GM12873 (cell line): ENCODE measurements at regions not wholly inside any gene's neighbourhood (a gene's known extent, or its start where the extent isn't known, plus 50 kb on each side); places are given as distances from the start of the nearest gene placed in this dataset.

ENCODE experiments used
- TF ChIP-seq, protein P1 (sequence below): IDR thresholded peaks from 2 replicates; pipeline ENCODE4 v1.5.1; 2012; ENCODE audit warnings: low read depth, mild to moderate bottlenecking, moderate library complexity, low read length, control low read depth; ENCODE audit not compliant: insufficient read depth; ENCODE audit errors: missing control alignments

DNA sequence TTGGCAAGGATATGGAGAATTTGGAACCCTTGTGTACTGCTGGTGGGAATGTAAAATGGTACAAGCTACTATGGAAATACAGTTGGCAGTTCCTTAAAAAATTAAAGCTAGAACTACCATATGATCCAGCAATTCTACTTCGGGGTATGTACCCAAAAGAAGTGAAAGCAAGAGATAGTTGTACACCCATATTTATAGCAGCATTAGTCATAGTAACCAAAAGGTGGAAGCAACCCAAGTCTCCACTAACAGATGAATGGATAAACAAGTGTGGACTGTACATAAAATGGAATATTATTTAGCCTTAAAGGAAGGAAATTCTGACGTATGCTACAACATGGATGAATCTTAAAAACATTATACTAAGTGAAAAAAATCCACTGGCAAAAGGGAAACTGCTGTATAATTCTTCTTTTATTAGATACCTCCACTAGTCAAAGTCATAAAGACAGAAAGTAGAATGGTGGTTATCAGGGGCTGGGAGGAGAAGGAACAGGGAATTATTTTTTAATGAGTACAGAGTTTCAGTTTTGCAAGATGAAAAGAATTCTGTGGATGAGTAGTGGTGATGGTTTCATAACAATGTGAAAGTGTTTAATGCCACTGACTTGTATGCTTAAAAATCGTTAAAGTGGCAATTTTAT, 141.6 kb downstream of the RXFP2 start:
- TF ChIP-seq, protein P1, sequence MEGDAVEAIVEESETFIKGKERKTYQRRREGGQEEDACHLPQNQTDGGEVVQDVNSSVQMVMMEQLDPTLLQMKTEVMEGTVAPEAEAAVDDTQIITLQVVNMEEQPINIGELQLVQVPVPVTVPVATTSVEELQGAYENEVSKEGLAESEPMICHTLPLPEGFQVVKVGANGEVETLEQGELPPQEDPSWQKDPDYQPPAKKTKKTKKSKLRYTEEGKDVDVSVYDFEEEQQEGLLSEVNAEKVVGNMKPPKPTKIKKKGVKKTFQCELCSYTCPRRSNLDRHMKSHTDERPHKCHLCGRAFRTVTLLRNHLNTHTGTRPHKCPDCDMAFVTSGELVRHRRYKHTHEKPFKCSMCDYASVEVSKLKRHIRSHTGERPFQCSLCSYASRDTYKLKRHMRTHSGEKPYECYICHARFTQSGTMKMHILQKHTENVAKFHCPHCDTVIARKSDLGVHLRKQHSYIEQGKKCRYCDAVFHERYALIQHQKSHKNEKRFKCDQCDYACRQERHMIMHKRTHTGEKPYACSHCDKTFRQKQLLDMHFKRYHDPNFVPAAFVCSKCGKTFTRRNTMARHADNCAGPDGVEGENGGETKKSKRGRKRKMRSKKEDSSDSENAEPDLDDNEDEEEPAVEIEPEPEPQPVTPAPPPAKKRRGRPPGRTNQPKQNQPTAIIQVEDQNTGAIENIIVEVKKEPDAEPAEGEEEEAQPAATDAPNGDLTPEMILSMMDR = no peak

DNA sequence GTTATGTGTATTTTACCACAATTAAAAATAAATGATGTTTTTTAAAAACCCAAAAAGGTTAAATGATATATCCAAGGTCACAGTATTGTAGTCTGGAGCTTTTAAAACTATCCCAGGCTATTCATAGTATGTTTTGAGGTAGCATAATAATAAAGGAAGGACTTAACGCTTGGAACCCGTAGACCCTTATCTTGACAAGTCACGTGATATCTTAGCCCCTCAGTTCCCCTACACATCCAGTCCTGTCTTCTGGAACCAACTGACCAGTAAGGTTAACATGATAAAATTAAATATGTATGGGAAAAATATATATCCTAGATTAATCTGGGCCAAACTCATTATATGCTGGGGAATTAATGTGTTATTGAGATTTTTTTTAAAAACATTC, 142.2 kb downstream of the RXFP2 start:
- TF ChIP-seq, protein P1 = no peak

DNA sequence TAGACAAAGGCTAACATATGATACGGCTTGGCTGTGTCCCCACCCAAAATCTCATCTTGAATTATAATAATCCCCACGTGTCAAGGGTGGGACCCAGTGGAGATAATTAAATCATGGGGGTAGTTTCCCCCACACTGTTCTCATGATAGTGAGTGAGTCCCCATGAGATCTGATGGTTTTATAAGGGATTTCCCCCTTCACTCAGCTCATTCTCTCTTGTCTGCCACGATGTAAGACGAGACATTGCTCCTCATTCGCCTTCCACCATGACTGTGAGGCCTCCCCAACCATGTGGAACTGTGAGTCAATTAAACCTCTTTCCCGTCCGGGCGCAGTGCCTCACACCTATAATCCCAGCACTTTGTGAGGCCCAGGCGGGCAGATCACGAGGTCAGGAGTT, 143.5 kb downstream of the RXFP2 start:
- TF ChIP-seq, protein P1 = no peak

DNA sequence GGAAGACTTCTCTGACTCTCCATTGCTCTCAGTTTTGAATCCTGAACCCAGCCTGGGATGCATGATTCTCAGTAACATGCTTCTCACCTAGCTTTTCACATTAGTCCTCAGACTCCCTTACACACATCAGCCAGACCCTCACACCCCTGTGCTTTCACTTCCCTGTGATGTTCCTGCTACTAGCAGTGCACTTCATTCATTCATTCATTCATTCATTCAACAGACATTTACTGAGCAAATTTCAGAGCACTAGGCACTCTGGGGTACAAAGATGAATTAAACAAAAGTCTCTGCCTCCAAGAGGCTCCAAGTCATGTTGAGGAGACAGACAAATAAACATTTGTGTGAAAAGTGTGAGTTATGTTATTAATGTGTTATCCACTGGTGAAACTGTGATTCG, 145.2 kb downstream of the RXFP2 start:
- TF ChIP-seq, protein P1 = no peak

DNA sequence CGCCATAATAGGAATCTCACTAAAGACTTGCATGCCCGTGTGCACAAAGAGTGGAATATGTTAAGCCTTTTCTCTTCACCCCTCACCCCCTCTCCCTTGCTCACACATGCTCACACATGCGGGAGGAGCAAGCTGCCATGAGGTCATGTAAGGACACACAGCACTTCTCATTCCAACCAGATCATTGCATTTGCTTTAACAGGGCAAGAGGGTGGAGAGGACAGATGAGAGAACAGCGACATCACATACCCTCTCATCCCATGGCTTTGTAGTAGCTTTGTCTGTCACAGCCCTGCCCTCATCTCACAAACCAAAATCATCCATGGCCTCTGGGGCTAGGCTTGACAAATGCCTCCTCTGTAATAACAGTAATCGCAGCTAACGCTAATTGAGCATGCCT, 145.6 kb upstream of the FRY start:
- TF ChIP-seq, protein P1 = no peak

DNA sequence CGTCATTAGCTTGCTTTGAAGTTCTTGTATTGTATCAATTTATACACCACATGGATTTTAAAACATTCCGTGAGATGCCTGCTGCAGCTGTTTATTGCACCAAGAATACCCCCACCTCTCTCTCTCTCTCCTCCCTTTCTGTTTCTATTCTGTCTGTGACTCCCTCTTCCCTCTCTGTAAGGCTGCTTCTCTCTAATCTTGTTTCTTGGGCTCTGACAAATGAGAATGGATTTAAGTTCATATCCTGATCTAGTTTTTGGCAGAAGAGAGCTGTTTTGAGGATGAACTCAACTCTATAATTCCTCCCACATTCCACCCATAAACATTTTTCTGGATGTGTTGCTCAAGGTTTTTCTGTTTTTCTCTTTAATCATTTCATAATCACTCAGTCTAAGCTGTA, 144.3 kb upstream of the FRY start:
- TF ChIP-seq, protein P1 = no peak

DNA sequence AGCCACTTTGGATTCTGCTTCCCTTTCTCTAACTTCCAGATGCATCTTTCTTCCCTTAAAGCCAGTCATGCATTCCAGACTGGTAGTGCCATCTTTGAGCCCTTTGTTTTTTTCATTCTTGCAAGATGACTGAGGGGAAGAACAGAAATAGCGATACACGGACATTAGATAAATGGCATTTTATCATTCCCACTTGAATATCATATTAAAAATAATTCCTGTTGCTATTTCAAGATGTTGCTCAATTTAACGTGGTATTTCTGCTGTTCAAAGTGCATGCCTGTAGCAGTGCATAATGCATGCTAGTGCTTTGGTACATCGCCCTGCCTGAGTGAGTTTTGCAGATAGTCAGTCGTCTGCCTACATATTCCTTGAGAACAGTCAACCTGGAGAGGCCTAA, 140.6 kb upstream of the FRY start:
- TF ChIP-seq, protein P1 = no peak

DNA sequence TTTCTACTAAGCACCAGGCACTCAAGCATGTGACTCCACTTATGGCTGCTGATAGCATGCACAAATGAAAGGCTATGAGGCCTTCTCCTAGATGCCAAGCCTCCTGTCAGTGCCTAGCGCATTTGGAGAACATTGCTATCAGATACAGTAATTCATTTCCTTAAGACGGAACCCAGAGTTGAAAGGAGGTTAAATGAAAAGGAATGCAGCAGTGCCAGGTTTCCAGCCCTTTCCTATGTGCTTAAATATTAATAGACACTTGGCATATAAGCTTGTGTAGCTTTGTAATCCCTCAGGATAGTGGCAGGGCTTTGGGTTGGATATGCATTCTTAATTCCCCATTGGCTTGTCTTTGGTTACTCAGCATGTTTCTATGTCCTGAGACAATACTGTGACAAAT, 140.1 kb upstream of the FRY start:
- TF ChIP-seq, protein P1 = no peak
